ENCODE measurements at regions not wholly inside any gene's neighbourhood (a gene's known extent, or its start where the extent isn't known, plus 50 kb on each side); places are given as distances from the start of the nearest gene placed in this dataset.
"Not testable (repeated sequence)": the region's sequence is repeated elsewhere in the genome, so short reads cannot be mapped to it uniquely, and the experiment has no call there.

GRCh38 chr2:72078773-72079172 lies 68.9 kb downstream of the CYP26B1 start:
- DNase-seq (ENCODE audit: low read depth in 2 of 2) = no peak

GRCh38 chr2:72077702-72078169 lies 69.9 kb downstream of the CYP26B1 start:
- no peak for DNase-seq (ENCODE audit: low read depth in 2 of 2)

- not testable (repeated sequence) for DNase-seq (ENCODE audit: low read depth in 2 of 2)
Observed at GRCh38 chr2:72073373-72073772, 74.3 kb downstream of the CYP26B1 start.

GRCh38 chr2:72064197-72064596 lies 83.5 kb downstream of the CYP26B1 start:
- DNase-seq (ENCODE audit: low read depth in 2 of 2) = not testable (repeated sequence)

- DNase-seq (ENCODE audit: low read depth in 2 of 2) = no peak
Observed at GRCh38 chr2:72062336-72062735, 85.3 kb downstream of the CYP26B1 start.

GRCh38 chr2:72057308-72057707 lies 90.4 kb downstream of the CYP26B1 start:
- DNase-seq (ENCODE audit: low read depth in 2 of 2) = no peak

GRCh38 chr2:72051971-72052505 lies 95.6 kb downstream of the CYP26B1 start:
- DNase-seq (ENCODE audit: low read depth in 2 of 2) = no peak

- DNase-seq (ENCODE audit: low read depth in 2 of 2) = no peak
Observed at GRCh38 chr2:72051204-72051603, 96.5 kb downstream of the CYP26B1 start.

- no peak for DNase-seq (ENCODE audit: low read depth in 2 of 2)
Observed at GRCh38 chr2:72050734-72051133, 96.9 kb downstream of the CYP26B1 start.

GRCh38 chr2:72048881-72049477 lies 98.7 kb downstream of the CYP26B1 start:
- DNase-seq (ENCODE audit: low read depth in 2 of 2) = no peak

GRCh38 chr2:72043985-72044384 lies 103.7 kb downstream of the CYP26B1 start:
- DNase-seq (ENCODE audit: low read depth in 2 of 2) = no peak

- no peak for DNase-seq (ENCODE audit: low read depth in 2 of 2)
Observed at GRCh38 chr2:72041638-72042111, 106.0 kb downstream of the CYP26B1 start.

- no peak for DNase-seq (ENCODE audit: low read depth in 2 of 2)
Observed at GRCh38 chr2:72040629-72041571, 106.8 kb downstream of the CYP26B1 start.

GRCh38 chr2:72038524-72038923 lies 109.1 kb downstream of the CYP26B1 start:
- DNase-seq (ENCODE audit: low read depth in 2 of 2) = no peak

GRCh38 chr2:72037261-72037666 lies 110.4 kb downstream of the CYP26B1 start:
- no peak for DNase-seq (ENCODE audit: low read depth in 2 of 2)

GRCh38 chr2:72036595-72036994 lies 111.1 kb downstream of the CYP26B1 start:
- DNase-seq (ENCODE audit: low read depth in 2 of 2) = no peak

GRCh38 chr2:72036173-72036545 lies 111.5 kb downstream of the CYP26B1 start:
- no peak for DNase-seq (ENCODE audit: low read depth in 2 of 2)

GRCh38 chr2:72035518-72036172 lies 112.0 kb downstream of the CYP26B1 start:
- DNase-seq (ENCODE audit: low read depth in 2 of 2) = no peak

GRCh38 chr2:72034353-72035095 lies 113.1 kb downstream of the CYP26B1 start:
- no peak for DNase-seq (ENCODE audit: low read depth in 2 of 2)

GRCh38 chr2:72033636-72034035 lies 114.0 kb downstream of the CYP26B1 start:
- DNase-seq (ENCODE audit: low read depth in 2 of 2) = no peak

- DNase-seq (ENCODE audit: low read depth in 2 of 2) = no peak
Observed at GRCh38 chr2:72032481-72033041, 115.1 kb downstream of the CYP26B1 start.

Data from stimulated activated CD8-positive, alpha-beta memory T cell treated with anti-CD3 and anti-CD28 coated beads, Interleukin-2, amount 100 ng/mL, for 48 hours (primary cell).